H1 (cell line): ENCODE measurements at regions not wholly inside any gene's neighbourhood (a gene's known extent, or its start where the extent isn't known, plus 50 kb on each side); places are given as distances from the start of the nearest gene placed in this dataset.

Source experiments
- CTCF ChIA-PET: fragments of 300-600 bp; sonication (Branson Sonifier 250); formaldehyde crosslinking; loops from one replicate; lab custom pipeline; 2021; ENCODE audit not compliant: partially characterized antibody; lab: Charles Lee
- POLR2A ChIA-PET: fragments of 300-600 bp; sonication (Branson Sonifier 250); formaldehyde crosslinking; loops from one replicate; lab custom pipeline; 2021; ENCODE audit warnings: inconsistent platforms; ENCODE audit not compliant: partially characterized antibody; lab: Charles Lee
- DNase-seq, 2 experiments: peaks; one replicate each; pipeline versions ENCODE4 v3.0.0 to v3.0.0-alpha.2; 2010 to 2022; ENCODE audit warnings: low spot score in 2 of 2, low read depth in 1 of 2, mixed read lengths in 1 of 2
- FAIRE-seq: peaks from 2 replicates; lab custom pipeline; 2011; peaks lifted over from hg19 to GRCh38; lab: Jason Lieb, UNC
- H2AFZ ChIP-seq: 2 replicates; pipeline ENCODE4 v1.8.1; 2012; ENCODE audit warnings: low read length, inconsistent platforms
- H2AK5ac ChIP-seq: 2 replicates; pipeline ENCODE4 v1.6.1; 2013; ENCODE audit warnings: low read depth, low read length
- H2BK120ac ChIP-seq: replicated peaks from 2 replicates; pipeline ENCODE3; 2013; ENCODE audit warnings: low read depth, low read length, inconsistent platforms
- H2BK12ac ChIP-seq: 2 replicates; pipeline ENCODE4 v1.6.1; 2013; ENCODE audit warnings: low read depth, low read length
- H2BK15ac ChIP-seq: 2 replicates; pipeline ENCODE4 v1.6.1; 2013; ENCODE audit warnings: low read length
- H2BK20ac ChIP-seq: 2 replicates; pipeline ENCODE4 v1.6.1; 2013; ENCODE audit warnings: low read length
- H2BK5ac ChIP-seq: 2 replicates; pipeline ENCODE4 v1.6.1; 2013; ENCODE audit warnings: low read depth, low read length
- H3K14ac ChIP-seq: 2 replicates; pipeline ENCODE4 v1.6.1; 2013; ENCODE audit warnings: inconsistent platforms; ENCODE audit not compliant: insufficient read length
- H3K18ac ChIP-seq: 2 replicates; pipeline ENCODE4 v1.6.1; 2013; ENCODE audit warnings: low read length; ENCODE audit errors: extremely low read depth
- H3K23ac ChIP-seq: 2 replicates; pipeline ENCODE4 v1.6.1; 2013; ENCODE audit warnings: inconsistent platforms; ENCODE audit not compliant: insufficient read length
- H3K23me2 ChIP-seq: 2 replicates; pipeline ENCODE4 v1.6.1; 2013; ENCODE audit warnings: low read depth, low read length
- H3K27ac ChIP-seq: 2 replicates; pipeline ENCODE4 v1.6.1; 2011; ENCODE audit warnings: low read depth, low read length, inconsistent platforms
- H3K27me3 ChIP-seq, 4 experiments: replicated peaks in 1 of 4; 1 replicate in 1 of 4; 2 replicates in 3 of 4; pipeline versions ENCODE4 v1.6.1 to v1.8.1; 2011 to 2013; ENCODE audit warnings: low read length in 3 of 4, mild to moderate bottlenecking in 3 of 4, inconsistent platforms in 2 of 4, mixed read lengths in 2 of 4, moderate library complexity in 1 of 4; ENCODE audit not compliant: control insufficient read depth in 3 of 4, insufficient read depth in 3 of 4; ENCODE audit errors: extremely low read depth in 1 of 4
- H3K36me3 ChIP-seq, 4 experiments: 2 replicates each; pipeline versions ENCODE4 v1.6.1 to v1.8.1; 2011 to 2013; ENCODE audit warnings: mild to moderate bottlenecking in 4 of 4, low read length in 3 of 4, moderate library complexity in 2 of 4, control low read depth in 1 of 4, inconsistent platforms in 1 of 4; ENCODE audit not compliant: insufficient read depth in 4 of 4, control insufficient read depth in 2 of 4
- H3K4ac ChIP-seq: replicated peaks from 2 replicates; pipeline ENCODE3; 2013; ENCODE audit warnings: low read length, low read depth, mixed read lengths, inconsistent platforms; ENCODE audit not compliant: insufficient read length
- H3K4me1 ChIP-seq, 4 experiments: replicated peaks in 1 of 4; 1 replicate in 1 of 4; 2 replicates in 3 of 4; pipeline versions ENCODE4 v1.6.1 to v1.8.1; 2011 to 2013; ENCODE audit warnings: low read length in 3 of 4, inconsistent platforms in 2 of 4, mixed read lengths in 1 of 4; ENCODE audit not compliant: insufficient read depth in 4 of 4, control insufficient read depth in 3 of 4
- H3K4me2 ChIP-seq, 2 experiments: 2 replicates each; pipeline versions ENCODE4 v1.6.1 to v1.8.1; 2011 to 2013; ENCODE audit warnings: low read depth in 2 of 2, low read length in 2 of 2, control low read depth in 1 of 2, inconsistent platforms in 1 of 2, mild to moderate bottlenecking in 1 of 2; ENCODE audit not compliant: insufficient read depth in 1 of 2
- H3K4me3 ChIP-seq, 4 experiments: fragments of 200-600, 300-600 bp in 1 of 4; sonication (generic), shearing (Covaris generic), sonication (Bioruptor Twin) in 1 of 4; 2 replicates each; pipeline versions ENCODE4 v1.5.1 to v1.8.1; 2011 to 2016; ENCODE audit warnings: low read length in 4 of 4, low read depth in 3 of 4, control low read depth in 2 of 4, inconsistent platforms in 2 of 4, mild to moderate bottlenecking in 2 of 4, mixed read lengths in 1 of 4, moderate library complexity in 1 of 4; ENCODE audit not compliant: insufficient read depth in 2 of 4; ENCODE audit errors: extremely low read depth in 1 of 4
- H3K56ac ChIP-seq: replicated peaks from 2 replicates; pipeline ENCODE3; 2013; ENCODE audit warnings: low read depth, mild to moderate bottlenecking, mixed read lengths, low read length, inconsistent platforms; ENCODE audit not compliant: insufficient read length
- H3K79me1 ChIP-seq: 2 replicates; pipeline ENCODE4 v1.6.1; 2013; ENCODE audit warnings: low read depth, low read length, control low read depth
- H3K79me2 ChIP-seq, 2 experiments: 2 replicates each; pipeline versions ENCODE4 v1.6.1 to v1.8.1; 2012 to 2013; ENCODE audit warnings: low read length in 2 of 2, mild to moderate bottlenecking in 2 of 2, inconsistent platforms in 1 of 2; ENCODE audit not compliant: insufficient read depth in 2 of 2, control insufficient read depth in 1 of 2
- H3K9ac ChIP-seq, 4 experiments: replicated peaks in 1 of 4; 1 replicate in 1 of 4; 2 replicates in 3 of 4; pipeline versions ENCODE4 v1.6.1 to v1.8.1; 2011 to 2013; ENCODE audit warnings: low read depth in 3 of 4, low read length in 3 of 4, control low read depth in 2 of 4, mild to moderate bottlenecking in 2 of 4, moderate library complexity in 2 of 4, inconsistent platforms in 1 of 4; ENCODE audit errors: extremely low read depth in 1 of 4
- H3K9me3 ChIP-seq, 2 experiments: 2 replicates each; pipeline versions ENCODE4 v1.6.1 to v1.8.1; 2012 to 2013; ENCODE audit warnings: mild to moderate bottlenecking in 2 of 2, moderate library complexity in 2 of 2, control low read depth in 1 of 2, inconsistent platforms in 1 of 2, low read depth in 1 of 2, low read length in 1 of 2, mixed read lengths in 1 of 2; ENCODE audit not compliant: insufficient read depth in 2 of 2
- H4K20me1 ChIP-seq, 2 experiments: replicated peaks in 1 of 2; 2 replicates each; pipeline versions ENCODE3 to v1.8.1; 2011 to 2013; ENCODE audit warnings: inconsistent platforms in 2 of 2, low read length in 2 of 2, mild to moderate bottlenecking in 1 of 2; ENCODE audit not compliant: insufficient read depth in 2 of 2, control insufficient read depth in 1 of 2
- H4K5ac ChIP-seq: 2 replicates; pipeline ENCODE4 v1.6.1; 2013; ENCODE audit warnings: low read length, low read depth, mixed read lengths, inconsistent platforms; ENCODE audit not compliant: insufficient read length
- H4K8ac ChIP-seq: 2 replicates; pipeline ENCODE4 v1.8.0; 2013; ENCODE audit warnings: mild to moderate bottlenecking, moderate library complexity, low read length, inconsistent platforms; ENCODE audit not compliant: insufficient read depth; ENCODE audit errors: extremely low read depth
- H4K91ac ChIP-seq: replicated peaks from 2 replicates; pipeline ENCODE3; 2013; ENCODE audit warnings: low read length, mixed read lengths, inconsistent platforms; ENCODE audit not compliant: insufficient read length
- BACH1 ChIP-seq: IDR thresholded peaks from 2 replicates; pipeline ENCODE4 v1.6.1; 2012; ENCODE audit warnings: low read length, improper control_type of control experiment
- JUN ChIP-seq: IDR thresholded peaks from 2 replicates; pipeline ENCODE4 v1.6.1; 2011; ENCODE audit warnings: low read depth, mild to moderate bottlenecking, improper control_type of control experiment, low read length
- JUND ChIP-seq: IDR thresholded peaks from 2 replicates; pipeline ENCODE4 v1.6.1; 2011; ENCODE audit warnings: mild to moderate bottlenecking, improper control_type of control experiment, low read length
- KDM1A ChIP-seq: fragments of 200-600, 300-600 bp; sonication (generic); IDR thresholded peaks from 2 replicates; pipeline ENCODE4 v1.7.1; 2016; ENCODE audit warnings: mild to moderate bottlenecking, low read length, borderline replicate concordance
- KDM4A ChIP-seq: IDR thresholded peaks from one replicate; pipeline ENCODE4 v1.7.1; 2012; ENCODE audit warnings: low read depth, mild to moderate bottlenecking, moderate library complexity, low read length, inconsistent platforms; ENCODE audit not compliant: severe bottlenecking
- MAFK ChIP-seq: IDR thresholded peaks from 2 replicates; pipeline ENCODE4 v1.6.1; 2012; ENCODE audit warnings: low read depth, mild to moderate bottlenecking, improper control_type of control experiment, low read length
- POU5F1 ChIP-seq: IDR thresholded peaks from 2 replicates; pipeline ENCODE4 v1.6.1; 2011; ENCODE audit warnings: low read depth, mild to moderate bottlenecking, low read length, moderate library complexity
- RAD21 ChIP-seq, 2 experiments: IDR thresholded peaks in 1 of 2; conservative IDR thresholded peaks in 1 of 2; 2 replicates each; pipeline ENCODE4 v1.6.1; 2011; ENCODE audit warnings: low read depth in 2 of 2, low read length in 2 of 2, improper control_type of control experiment in 1 of 2, inconsistent platforms in 1 of 2, mild to moderate bottlenecking in 1 of 2, moderate library complexity in 1 of 2
- RFX5 ChIP-seq: IDR thresholded peaks from 2 replicates; pipeline ENCODE4 v1.6.1; 2011; ENCODE audit warnings: low read depth, low read length, improper control_type of control experiment, borderline replicate concordance
- SIX5 ChIP-seq: IDR thresholded peaks from 2 replicates; pipeline ENCODE4 v1.6.1; 2011; ENCODE audit warnings: mild to moderate bottlenecking, low read depth, low read length
- SP1 ChIP-seq: IDR thresholded peaks from 2 replicates; pipeline ENCODE4 v1.6.1; 2011; ENCODE audit warnings: low read depth, low read length
- WGBS, 2 experiments: shearing (Covaris generic) in 1 of 2; methylation state at CpG; one replicate each; pipeline versions ENCODE4 v1.1.6 to v1.1.7; 2013 to 2015; ENCODE audit warnings: low lambda C conversion rate in 2 of 2, mixed read lengths in 2 of 2, inconsistent platforms in 1 of 2, low coverage in 1 of 2, missing lambda C conversion rate in 1 of 2; ENCODE audit not compliant: insufficient replicate concordance in 2 of 2, insufficient coverage in 1 of 2, insufficient read length in 1 of 2; ENCODE audit errors: extremely low coverage in 1 of 2, missing lambda C conversion rate in 1 of 2; 5-methylcytosine and 5-hydroxymethylcytosine counted together
- TF ChIP-seq, protein P1 (sequence below): IDR thresholded peaks from 2 replicates; pipeline ENCODE4 v1.6.1; 2012; ENCODE audit warnings: inconsistent platforms

DNA sequence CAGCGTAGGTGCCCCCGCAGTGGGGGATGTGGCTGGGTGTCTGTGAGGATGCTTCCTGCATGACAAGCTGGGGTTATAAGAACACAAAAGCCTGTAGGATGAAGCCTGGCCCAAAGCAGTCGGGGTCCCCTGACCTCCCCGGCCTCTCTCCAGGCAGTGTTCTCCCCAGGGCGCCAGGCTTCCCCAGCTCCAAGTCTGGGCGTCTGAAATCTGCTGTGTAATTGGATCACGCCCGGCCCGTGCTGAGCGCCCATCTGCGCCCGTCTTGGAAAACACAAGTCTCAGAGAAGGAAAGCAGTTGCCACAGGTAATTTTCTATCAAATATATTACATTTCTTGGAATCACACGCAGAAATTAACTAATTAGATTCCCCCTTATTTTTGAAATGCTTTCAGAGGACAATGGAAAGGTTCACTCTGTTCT lies 233.3 kb downstream of the CTTN start:
- H3K23ac ChIP-seq = no peak overlapping the region
- H2AFZ ChIP-seq = no peak overlapping the region
- H3K56ac ChIP-seq = no peak overlapping the region
- H3K4me2 ChIP-seq = no peak overlapping the region
- TF ChIP-seq KDM4A = no peak
- TF ChIP-seq SP1 = no peak
- no peak for TF ChIP-seq KDM1A
- no peak for TF ChIP-seq JUND
- no peak for TF ChIP-seq BACH1
- no peak for TF ChIP-seq MAFK
- TF ChIP-seq JUN = no peak
- TF ChIP-seq POU5F1 = no peak
- no peak for TF ChIP-seq RAD21 (IDR thresholded peaks at IDR 0.05 in 1 of 2, conservative IDR thresholded peaks at IDR 0.05 in 1 of 2; ENCODE audit: low read depth in 2 of 2, low read length in 2 of 2)
- TF ChIP-seq, protein P1, sequence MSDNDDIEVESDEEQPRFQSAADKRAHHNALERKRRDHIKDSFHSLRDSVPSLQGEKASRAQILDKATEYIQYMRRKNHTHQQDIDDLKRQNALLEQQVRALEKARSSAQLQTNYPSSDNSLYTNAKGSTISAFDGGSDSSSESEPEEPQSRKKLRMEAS = no peak
- TF ChIP-seq RFX5 = no peak
- TF ChIP-seq SIX5 = no peak
- no peak overlapping the region for H2BK12ac ChIP-seq
- CTCF ChIA-PET = interaction anchor here (1.5 kb wide), 1 partner anchor 63 kb away, joined by 6 read pairs; no protein-coding TSS in a partner anchor
- peaks cover 0 to 3% of the 10 kb centered on the region in 2 experiments; a peak in 1 of 4 replicates for H3K9me3 ChIP-seq
- H2BK20ac ChIP-seq = no peak overlapping the region
- H3K27ac ChIP-seq = no peak overlapping the region
- no peak overlapping the region for H4K5ac ChIP-seq
- no peak overlapping the region for H2BK15ac ChIP-seq
- no peak overlapping the region for H3K4me3 ChIP-seq
- no peaks in the 10 kb centered on the region; a peak in 1 of 8 replicates for H3K36me3 ChIP-seq
- H3K9ac ChIP-seq = no peak overlapping the region
- no peak for FAIRE-seq
- H2AK5ac ChIP-seq = no peak overlapping the region
- no peaks in the 10 kb centered on the region for H3K27me3 ChIP-seq
- H4K20me1 ChIP-seq = peaks cover 4 to 22% of the 10 kb centered on the region in 2 experiments
- H3K18ac ChIP-seq = no peak overlapping the region
- H3K4ac ChIP-seq = no peak overlapping the region
- no peak overlapping the region for H2BK5ac ChIP-seq
- H4K91ac ChIP-seq = no peak overlapping the region
- POLR2A ChIA-PET = interaction anchor here (1.0 kb wide), 1 partner anchor 15 kb away, joined by 3 read pairs; no protein-coding TSS in a partner anchor
- H3K79me2 ChIP-seq = peaks cover 4 to 22% of the 10 kb centered on the region in 2 experiments; a peak in 2 of 4 replicates
- H3K14ac ChIP-seq = no peak overlapping the region
- peak overlapping the region; percentile 89; the same call in 1 of the 2 replicates for H4K8ac ChIP-seq
- peaks cover 9% of the 10 kb centered on the region for H3K79me1 ChIP-seq
- DNase-seq = no peak
- H2BK120ac ChIP-seq = no peak overlapping the region
- 89% methylated on average over 13 of the region's 13 CpGs; no CpG with 5 or more reads in 1 of the 2 experiments for WGBS, 2 experiments
- peaks cover 0 to 13% (median 6%) of the 10 kb centered on the region in 4 experiments; a peak in 4 of 7 replicates for H3K4me1 ChIP-seq
- H3K23me2 ChIP-seq = no peaks in the 10 kb centered on the region; the same call in 1 of the 2 replicates
